Esophagus (tissue), 2 donors: ENCODE measurements at regions not wholly inside any gene's neighbourhood (a gene's known extent, or its start where the extent isn't known, plus 50 kb on each side); places are given as distances from the start of the nearest gene placed in this dataset.
"Not testable (repeated sequence)": the region's sequence is repeated elsewhere in the genome, so short reads cannot be mapped to it uniquely, and the experiment has no call there.

Source experiments
- H3K27ac ChIP-seq, 2 donors: one replicate each; pipeline ENCODE4 v1.5.1; 2013; ENCODE audit warnings: low read depth in 2 of 2, mild to moderate bottlenecking in 2 of 2, inconsistent platforms in 1 of 2, low read length in 1 of 2, moderate library complexity in 1 of 2
- H3K27me3 ChIP-seq, 2 donors: one replicate each; pipeline ENCODE4 v1.6.1; 2013; ENCODE audit warnings: low read length in 2 of 2, control low read depth in 1 of 2, mild to moderate bottlenecking in 1 of 2; ENCODE audit not compliant: insufficient read depth in 2 of 2, control insufficient read depth in 1 of 2
- H3K36me3 ChIP-seq, 2 donors: one replicate each; pipeline ENCODE4 v1.6.1; 2013; ENCODE audit warnings: low read length in 1 of 2; ENCODE audit not compliant: control insufficient read depth in 2 of 2, insufficient read depth in 2 of 2
- H3K4me1 ChIP-seq, 2 donors: one replicate each; pipeline ENCODE4 v1.6.1; 2013; ENCODE audit warnings: low read length in 1 of 2; ENCODE audit not compliant: control insufficient read depth in 2 of 2, insufficient read depth in 2 of 2
- H3K4me3 ChIP-seq, 2 donors: one replicate each; pipeline ENCODE4 v1.5.1; 2013; ENCODE audit warnings: low read length in 2 of 2, mild to moderate bottlenecking in 2 of 2, low read depth in 1 of 2, moderate library complexity in 1 of 2
- H3K9me3 ChIP-seq, 2 donors: one replicate each; pipeline ENCODE4 v1.6.1; 2013; ENCODE audit warnings: mild to moderate bottlenecking in 2 of 2, low read depth in 1 of 2, low read length in 1 of 2, moderate library complexity in 1 of 2; ENCODE audit not compliant: control insufficient read depth in 2 of 2, insufficient read depth in 1 of 2
- WGBS, 2 donors: extraction: QIAGEN DNeasy Blood & Tissue Kit; methylation state at CpG; one replicate each; pipeline ENCODE4 v1.1.7; 2013; 5-methylcytosine and 5-hydroxymethylcytosine counted together
- donor health status: healthy with polysubstance abuse.
- donor health status: Bipolar disorder and iron deficiency.

DNA sequence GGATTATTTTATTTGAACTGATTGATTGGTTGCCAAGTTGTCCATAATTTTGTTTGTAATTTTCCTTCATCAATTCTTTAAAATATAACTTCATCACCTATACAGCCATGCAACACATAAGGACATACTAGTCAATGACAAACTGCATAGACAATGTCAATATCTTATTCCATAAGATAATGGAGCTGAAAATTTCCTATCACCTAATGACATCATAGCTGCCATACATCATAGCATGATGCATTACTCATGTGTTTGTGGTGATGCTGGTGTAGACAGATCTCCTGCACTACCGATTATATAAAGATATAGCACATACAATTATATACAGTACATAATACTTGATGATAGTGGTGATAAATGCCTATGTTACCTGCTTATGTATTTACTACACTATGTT is 369.8 kb upstream of the NT5C1B start:
- Histone ChIP-seq H3K27me3 (no peaks in the 10 kb centered on the region), H3K4me1 (no peaks in the 10 kb centered on the region), H3K36me3 (no peaks in the 10 kb centered on the region), H3K4me3 (no peak overlapping the region), H3K27ac (no peak overlapping the region), H3K9me3 (no peaks in the 10 kb centered on the region)
- 87 to 92% methylated on average over 1 of the region's 1 CpG for WGBS, 2 donors

DNA sequence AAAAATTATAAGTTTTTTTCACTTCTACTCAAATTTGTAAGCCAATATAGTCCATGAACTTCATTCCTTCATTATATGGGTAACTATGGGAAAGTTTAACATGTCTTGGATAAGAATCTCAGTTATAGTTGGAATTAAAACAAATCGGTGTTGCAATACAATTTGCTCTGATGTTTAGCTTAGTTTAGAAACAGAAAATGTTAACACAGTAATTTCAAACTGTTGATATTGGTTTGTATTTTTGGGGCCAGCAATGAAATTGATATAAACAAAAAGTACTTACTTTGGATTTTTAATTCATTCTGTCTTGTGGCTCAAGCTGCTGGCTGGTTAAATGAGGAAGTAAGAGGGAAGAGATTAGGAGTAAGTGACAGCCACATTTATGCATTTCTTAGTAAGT is 368.5 kb upstream of the NT5C1B start:
- Histone ChIP-seq H3K36me3 (no peaks in the 10 kb centered on the region), H3K4me1 (no peaks in the 10 kb centered on the region)
- WGBS, 2 donors: 66 to 73% methylated on average over 1 of the region's 1 CpG

DNA sequence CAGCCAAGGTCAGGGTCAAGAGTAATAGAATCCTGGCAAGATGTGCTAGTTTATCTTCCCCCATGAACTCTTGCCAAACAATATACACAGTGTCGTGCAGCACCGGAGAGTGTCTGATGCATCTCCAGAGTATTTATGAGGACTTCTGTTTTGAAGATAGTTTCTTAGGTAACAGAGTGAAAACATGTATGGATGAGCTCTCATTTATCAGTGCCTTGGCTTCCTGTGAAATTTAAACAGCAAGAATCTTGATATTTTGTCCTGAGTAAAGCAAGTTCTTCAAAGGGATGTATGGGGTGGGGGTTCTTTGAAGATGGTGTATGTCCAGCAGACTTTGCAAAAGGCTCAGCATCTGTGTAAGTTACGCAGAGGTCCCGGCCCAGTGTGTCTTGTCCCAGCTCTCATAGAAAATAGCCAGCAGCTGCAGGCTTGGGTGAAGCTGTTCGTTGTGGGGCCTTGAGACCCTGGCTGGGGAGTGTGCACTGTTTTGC is 361.0 kb upstream of the NT5C1B start:
- Histone ChIP-seq H3K4me3 (no peak overlapping the region), H3K27me3 (no peaks in the 10 kb centered on the region), H3K36me3 (no peaks in the 10 kb centered on the region), H3K4me1 (peaks cover 0 to 3% of the 10 kb centered on the region in 2 donors), H3K27ac (peak overlapping the region in 1 of 2 donors; percentile 40), H3K9me3 (no peaks in the 10 kb centered on the region)
- 48 to 54% methylated on average over 5 of the region's 5 CpGs for WGBS, 2 donors

More for the DNA sequence above, 368.5 kb upstream of the NT5C1B start:
- Histone ChIP-seq H3K27ac (no peak overlapping the region), H3K4me3 (no peak overlapping the region), H3K27me3 (no peaks in the 10 kb centered on the region), H3K9me3 (no peaks in the 10 kb centered on the region)

DNA sequence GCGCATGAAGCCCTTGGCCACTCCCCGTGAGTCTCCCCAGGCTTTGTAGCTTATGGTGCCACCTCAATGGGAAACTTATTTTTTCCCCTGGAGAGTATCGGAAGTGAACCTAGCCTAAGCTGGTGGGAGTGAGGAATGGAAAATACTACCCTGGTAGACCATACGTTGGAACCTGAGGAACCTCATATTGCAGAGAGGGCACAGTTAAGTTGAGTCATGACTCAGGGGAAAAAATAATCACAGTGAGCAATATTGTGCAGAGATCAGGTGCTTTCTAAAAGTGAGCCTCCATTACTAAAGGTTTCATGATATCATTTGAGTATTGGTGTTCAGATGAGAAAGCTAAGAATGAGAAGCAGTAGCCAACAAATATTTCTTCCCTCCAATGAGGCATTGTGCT is 360.5 kb upstream of the NT5C1B start:
- 89 to 90% methylated on average over 4 of the region's 4 CpGs for WGBS, 2 donors
- H3K4me1 ChIP-seq: peaks cover 0 to 3% of the 10 kb centered on the region in 2 donors

DNA sequence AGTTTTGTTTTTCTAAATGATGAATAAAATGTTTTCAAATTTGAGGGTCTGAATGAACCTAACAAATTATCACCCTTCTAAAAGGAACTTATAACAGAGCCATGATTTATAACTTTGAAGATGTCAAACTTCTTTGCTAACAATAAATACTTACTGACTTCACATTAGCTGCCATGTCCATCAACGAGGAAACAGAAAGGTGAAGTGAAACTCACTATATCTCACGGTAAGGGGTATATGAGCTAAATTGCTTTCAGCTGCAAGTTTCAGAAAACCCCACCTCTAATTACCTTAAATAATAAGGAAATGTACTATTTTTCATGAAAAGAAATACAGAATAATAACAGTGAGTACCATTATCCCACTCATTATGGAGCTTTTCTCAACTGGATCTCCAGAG is 350.8 kb upstream of the NT5C1B start:
- no peak overlapping the region for H3K27ac ChIP-seq
- no peaks in the 10 kb centered on the region for H3K9me3 ChIP-seq
- H3K4me3 ChIP-seq: no peak overlapping the region
- 81% methylated on average over 2 of the region's 2 CpGs for WGBS, 2 donors
- no peaks in the 10 kb centered on the region for H3K27me3 ChIP-seq
- H3K4me1 ChIP-seq: no peaks in the 10 kb centered on the region
- H3K36me3 ChIP-seq: no peaks in the 10 kb centered on the region

More for the DNA sequence above, 360.5 kb upstream of the NT5C1B start:
- no peak overlapping the region for H3K27ac ChIP-seq
- H3K27me3 ChIP-seq: no peaks in the 10 kb centered on the region
- H3K4me3 ChIP-seq: no peak overlapping the region
- no peaks in the 10 kb centered on the region for H3K9me3 ChIP-seq
- no peaks in the 10 kb centered on the region for H3K36me3 ChIP-seq

DNA sequence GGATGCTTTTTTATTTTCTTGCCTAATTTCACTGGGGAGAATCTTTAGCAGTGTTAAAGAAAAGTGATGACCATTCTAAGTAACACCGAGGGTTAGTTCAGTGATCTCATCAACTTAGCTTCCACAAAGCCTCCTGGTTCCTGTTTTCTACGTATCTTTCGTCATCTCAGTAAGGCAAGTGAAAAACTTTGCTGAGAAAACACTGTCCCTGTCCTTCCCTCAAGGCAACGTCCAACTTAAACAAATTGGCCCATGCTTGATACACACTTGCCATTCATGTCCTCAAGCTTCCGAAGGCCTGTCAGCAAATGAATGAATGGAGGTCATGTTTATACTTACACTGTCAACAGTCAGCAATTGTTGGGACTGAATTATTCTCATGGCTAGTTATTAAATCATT is 350.4 kb upstream of the NT5C1B start:
- not testable (repeated sequence) for H3K4me1 ChIP-seq, H3K27ac ChIP-seq, H3K36me3 ChIP-seq, H3K27me3 ChIP-seq, H3K4me3 ChIP-seq, H3K9me3 ChIP-seq
- 69 to 73% methylated on average over 4 of the region's 5 CpGs for WGBS, 2 donors

DNA sequence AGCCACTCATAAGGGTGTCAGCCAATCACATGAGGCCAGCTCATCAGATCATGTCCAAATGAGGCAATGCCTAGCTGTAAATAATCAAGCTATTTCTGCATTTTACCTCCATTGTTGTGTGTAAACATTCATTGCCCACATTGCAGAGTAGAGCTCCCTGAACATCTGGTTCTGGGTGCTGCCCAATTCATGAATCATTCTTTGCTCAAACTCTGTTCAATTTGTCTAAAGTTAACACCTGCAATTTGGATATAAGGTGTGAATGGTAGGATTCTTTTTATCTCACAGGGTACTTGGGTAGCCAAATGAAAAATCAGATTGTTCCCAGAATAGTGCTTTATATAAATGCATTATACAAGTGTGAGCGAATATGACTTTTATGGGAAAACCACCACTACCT is 345.5 kb upstream of the NT5C1B start:
- H3K27me3 ChIP-seq: no peaks in the 10 kb centered on the region
- no peak overlapping the region for H3K27ac ChIP-seq

DNA sequence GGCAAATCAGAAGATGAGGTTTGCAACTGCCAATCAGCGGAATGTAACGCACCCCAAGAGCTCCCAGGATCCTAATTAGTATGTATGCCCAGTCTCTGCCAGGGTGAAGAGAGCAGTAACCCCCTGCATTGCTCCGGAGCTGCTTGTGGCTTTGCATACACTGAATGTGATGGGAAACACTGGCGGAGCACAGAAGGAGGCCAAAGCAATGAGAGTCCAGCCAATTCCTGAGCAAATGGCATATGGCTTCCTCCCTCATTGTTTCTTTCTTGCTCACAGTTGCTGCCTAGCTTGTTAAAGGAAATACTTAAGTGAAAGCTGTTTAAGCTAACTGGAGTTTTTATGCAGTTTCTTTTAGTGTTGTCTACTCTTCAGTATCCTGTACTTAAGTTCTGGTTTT is 343.5 kb upstream of the NT5C1B start:
- H3K4me1 ChIP-seq: no peaks in the 10 kb centered on the region
- WGBS, 2 donors: 80 to 83% methylated on average over 4 of the region's 4 CpGs
- H3K9me3 ChIP-seq: no peaks in the 10 kb centered on the region
- no peak overlapping the region for H3K27ac ChIP-seq
- H3K36me3 ChIP-seq: no peaks in the 10 kb centered on the region
- no peaks in the 10 kb centered on the region for H3K27me3 ChIP-seq
- H3K4me3 ChIP-seq: no peak overlapping the region

More for the DNA sequence above, 345.5 kb upstream of the NT5C1B start:
- no peaks in the 10 kb centered on the region for H3K4me1 ChIP-seq
- no peaks in the 10 kb centered on the region for H3K9me3 ChIP-seq
- no peaks in the 10 kb centered on the region for H3K36me3 ChIP-seq
- WGBS, 2 donors: 98 to 100% methylated on average over 1 of the region's 1 CpG
- H3K4me3 ChIP-seq: no peak overlapping the region

DNA sequence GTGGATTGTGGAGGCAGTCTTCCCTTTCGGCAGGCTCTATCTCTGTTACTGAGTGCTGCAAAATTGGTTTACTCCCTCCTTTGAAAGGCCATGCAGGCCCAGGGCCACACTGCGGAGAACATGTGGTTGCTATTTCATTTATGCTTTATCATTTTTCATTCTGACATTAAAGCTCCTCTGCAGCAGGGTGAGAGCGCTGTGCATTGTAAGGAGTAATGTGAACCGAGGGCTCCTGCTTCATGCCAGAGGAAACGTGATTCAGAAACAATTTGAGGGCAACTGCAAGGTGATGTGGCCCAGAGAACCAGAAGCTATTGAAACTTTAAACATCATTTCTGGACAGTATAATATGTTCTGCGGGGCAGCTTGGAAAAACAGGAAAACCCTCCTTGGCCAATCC is 341.6 kb upstream of the NT5C1B start:
- WGBS, 2 donors: 75 to 83% methylated on average over 6 of the region's 6 CpGs
- no peak overlapping the region for H3K27ac ChIP-seq

DNA sequence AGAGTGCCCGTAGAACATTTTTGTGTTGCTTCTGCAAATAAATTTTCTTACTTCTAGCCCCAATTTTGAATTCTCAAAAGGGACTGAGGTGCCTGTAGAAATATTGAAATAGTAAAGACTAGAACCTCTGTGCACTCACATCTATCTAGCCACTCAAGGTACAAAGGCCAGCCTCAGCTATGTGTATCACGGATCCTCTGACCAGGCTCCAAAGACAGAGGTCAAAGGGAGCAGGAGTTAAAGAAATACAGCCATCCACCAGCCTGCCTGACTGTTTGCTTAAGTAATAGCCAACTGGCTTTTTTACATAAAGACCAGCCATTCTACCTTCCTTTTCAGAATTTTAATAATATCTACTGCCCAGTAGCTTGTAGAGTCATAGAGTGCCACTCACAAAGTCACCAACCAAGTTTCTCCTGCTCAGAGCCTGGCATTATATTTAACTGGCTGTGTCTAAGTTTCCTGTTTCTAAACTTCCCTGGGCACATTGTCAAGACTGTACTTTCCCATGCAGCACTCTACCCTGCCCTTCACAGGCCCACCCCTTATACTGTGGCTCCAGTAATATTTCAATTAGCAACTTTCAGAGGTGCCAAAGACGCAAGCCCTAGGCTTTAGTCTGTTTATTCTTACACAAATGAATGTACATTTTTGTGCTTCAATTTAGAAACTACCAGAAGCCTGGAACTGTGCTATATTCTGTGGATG is 338.3 kb upstream of the NT5C1B start:
- WGBS, 2 donors: 79 to 82% methylated on average over 3 of the region's 3 CpGs
- H3K36me3 ChIP-seq: no peaks in the 10 kb centered on the region
- no peaks in the 10 kb centered on the region for H3K9me3 ChIP-seq
- H3K27me3 ChIP-seq: no peaks in the 10 kb centered on the region
- peak overlapping the region in 1 of 2 donors; percentile 20 for H3K27ac ChIP-seq
- no peaks in the 10 kb centered on the region for H3K4me1 ChIP-seq
- no peak overlapping the region for H3K4me3 ChIP-seq

More for the DNA sequence above, 341.6 kb upstream of the NT5C1B start:
- Histone ChIP-seq H3K9me3 (no peaks in the 10 kb centered on the region), H3K4me3 (no peak overlapping the region), H3K4me1 (no peaks in the 10 kb centered on the region), H3K36me3 (no peaks in the 10 kb centered on the region), H3K27me3 (no peaks in the 10 kb centered on the region)
